ENCODE measurements at regions not wholly inside any gene's neighbourhood (a gene's known extent, or its start where the extent isn't known, plus 50 kb on each side); places are given as distances from the start of the nearest gene placed in this dataset.

DNA sequence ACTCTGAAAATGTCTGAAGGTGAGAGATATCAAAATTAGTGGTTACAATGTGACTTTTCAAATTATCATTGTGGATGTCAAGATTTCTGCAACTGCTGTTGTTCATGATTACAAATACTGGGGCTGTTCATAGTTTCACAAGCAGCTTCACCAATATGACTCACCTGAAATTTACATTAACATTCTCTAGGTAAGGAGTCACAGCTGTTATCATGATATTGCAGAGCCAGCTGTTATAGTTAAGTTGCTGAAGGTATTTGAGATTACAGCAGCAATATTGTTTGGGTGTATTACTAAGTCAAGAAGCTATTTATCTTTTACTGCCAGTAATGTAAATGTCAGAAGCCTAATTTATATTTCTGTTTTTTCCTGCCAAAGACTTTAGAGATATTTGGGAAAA is 140.0 kb downstream of the MC4R start:
- no peaks in the 10 kb centered on the region for H3K9me3 ChIP-seq
- H3K4me1 ChIP-seq (ENCODE audit: control insufficient read depth in 1 of 2, insufficient read depth in 1 of 2, low read depth in 1 of 2, low read length in 1 of 2) = no peaks in the 10 kb centered on the region
- H3K27ac ChIP-seq = no peak overlapping the region
- TF ChIP-seq, protein P1, sequence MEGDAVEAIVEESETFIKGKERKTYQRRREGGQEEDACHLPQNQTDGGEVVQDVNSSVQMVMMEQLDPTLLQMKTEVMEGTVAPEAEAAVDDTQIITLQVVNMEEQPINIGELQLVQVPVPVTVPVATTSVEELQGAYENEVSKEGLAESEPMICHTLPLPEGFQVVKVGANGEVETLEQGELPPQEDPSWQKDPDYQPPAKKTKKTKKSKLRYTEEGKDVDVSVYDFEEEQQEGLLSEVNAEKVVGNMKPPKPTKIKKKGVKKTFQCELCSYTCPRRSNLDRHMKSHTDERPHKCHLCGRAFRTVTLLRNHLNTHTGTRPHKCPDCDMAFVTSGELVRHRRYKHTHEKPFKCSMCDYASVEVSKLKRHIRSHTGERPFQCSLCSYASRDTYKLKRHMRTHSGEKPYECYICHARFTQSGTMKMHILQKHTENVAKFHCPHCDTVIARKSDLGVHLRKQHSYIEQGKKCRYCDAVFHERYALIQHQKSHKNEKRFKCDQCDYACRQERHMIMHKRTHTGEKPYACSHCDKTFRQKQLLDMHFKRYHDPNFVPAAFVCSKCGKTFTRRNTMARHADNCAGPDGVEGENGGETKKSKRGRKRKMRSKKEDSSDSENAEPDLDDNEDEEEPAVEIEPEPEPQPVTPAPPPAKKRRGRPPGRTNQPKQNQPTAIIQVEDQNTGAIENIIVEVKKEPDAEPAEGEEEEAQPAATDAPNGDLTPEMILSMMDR (IDR thresholded peaks at IDR 0.05) = no peak
- H3K4me3 ChIP-seq (ENCODE audit: low read depth in 1 of 2, low read length in 1 of 2) = no peak overlapping the region
- no peaks in the 10 kb centered on the region for H3K36me3 ChIP-seq
- no peaks in the 10 kb centered on the region for H3K27me3 ChIP-seq

DNA sequence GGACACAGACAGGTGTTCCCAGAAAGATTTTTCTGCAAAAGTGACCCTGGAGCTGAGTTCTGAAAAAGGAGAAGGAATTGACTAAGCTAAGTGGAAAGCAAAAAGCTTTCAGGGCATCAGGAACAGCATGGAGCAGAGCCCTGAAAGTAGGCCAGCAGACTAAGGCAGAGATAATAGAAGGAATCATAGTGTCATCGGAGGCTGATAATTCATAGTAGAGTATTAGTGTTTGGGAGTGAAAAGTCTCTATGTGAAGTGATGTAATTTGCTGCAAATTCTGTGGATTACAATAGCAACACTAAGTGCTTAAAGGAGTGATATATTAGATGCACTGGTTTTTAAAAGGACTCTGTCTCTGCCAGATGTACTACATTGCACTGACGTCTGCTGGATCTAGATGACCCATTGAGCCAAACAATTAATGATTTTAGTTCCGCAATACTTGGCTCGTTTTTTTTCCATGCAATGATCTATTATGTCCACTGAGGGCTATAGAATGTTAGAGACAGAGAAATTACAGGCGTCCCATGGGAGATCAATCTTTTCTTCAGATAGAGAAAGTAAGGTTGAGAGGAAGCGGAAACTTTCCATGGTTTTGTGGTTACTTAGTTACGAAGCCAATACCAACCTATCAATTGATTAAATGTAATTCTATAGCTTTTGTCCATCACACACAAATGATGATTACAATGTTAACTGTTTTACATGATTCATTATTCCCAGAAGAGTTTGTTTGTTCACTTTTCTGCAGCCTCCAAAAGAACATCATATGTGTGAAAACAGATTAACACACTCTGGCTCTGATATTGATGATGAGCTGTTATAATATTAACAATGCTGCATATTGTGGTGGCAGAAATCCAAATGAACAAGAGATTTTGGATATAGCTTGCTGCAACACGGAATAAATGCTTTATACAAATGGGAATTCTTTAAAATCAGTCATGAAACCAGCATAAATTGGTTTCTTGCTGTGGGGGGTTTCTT is 143.7 kb downstream of the MC4R start:
- H3K27ac ChIP-seq = no peak overlapping the region
- H3K9me3 ChIP-seq = no peaks in the 10 kb centered on the region
- H3K27me3 ChIP-seq = no peaks in the 10 kb centered on the region
- TF ChIP-seq, protein P1 (IDR thresholded peaks at IDR 0.05) = no peak
- no peak overlapping the region for H3K4me3 ChIP-seq (ENCODE audit: low read depth in 1 of 2, low read length in 1 of 2)
- no peaks in the 10 kb centered on the region for H3K36me3 ChIP-seq
- H3K4me1 ChIP-seq (ENCODE audit: control insufficient read depth in 1 of 2, insufficient read depth in 1 of 2, low read depth in 1 of 2, low read length in 1 of 2) = no peaks in the 10 kb centered on the region

DNA sequence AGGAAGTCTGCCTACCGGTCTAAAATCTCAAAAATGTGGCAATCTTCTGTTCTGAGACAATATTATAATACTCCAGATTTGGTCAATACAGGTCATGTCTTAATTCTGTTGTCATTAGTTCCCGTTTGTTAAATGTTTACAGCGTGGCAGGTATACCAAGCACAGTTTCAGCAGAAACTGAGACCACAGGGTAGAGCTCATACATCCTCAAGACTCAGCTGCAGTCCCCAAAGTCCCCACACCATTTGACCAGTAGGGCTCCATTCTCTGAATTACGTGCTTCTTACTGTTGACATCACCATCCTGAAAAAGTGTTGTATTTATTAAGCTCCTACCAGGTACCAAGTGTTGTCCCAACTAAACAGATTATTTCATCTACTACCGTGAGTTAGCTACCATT is 157.1 kb downstream of the MC4R start:
- H3K4me3 ChIP-seq (ENCODE audit: low read depth in 1 of 2, low read length in 1 of 2) = no peak overlapping the region
- H3K27ac ChIP-seq = no peak overlapping the region
- H3K9me3 ChIP-seq = no peaks in the 10 kb centered on the region
- H3K36me3 ChIP-seq = no peaks in the 10 kb centered on the region
- H3K27me3 ChIP-seq = no peaks in the 10 kb centered on the region
- TF ChIP-seq, protein P1 (IDR thresholded peaks at IDR 0.05) = no peak
- H3K4me1 ChIP-seq (ENCODE audit: control insufficient read depth in 1 of 2, insufficient read depth in 1 of 2, low read depth in 1 of 2, low read length in 1 of 2) = no peaks in the 10 kb centered on the region

DNA sequence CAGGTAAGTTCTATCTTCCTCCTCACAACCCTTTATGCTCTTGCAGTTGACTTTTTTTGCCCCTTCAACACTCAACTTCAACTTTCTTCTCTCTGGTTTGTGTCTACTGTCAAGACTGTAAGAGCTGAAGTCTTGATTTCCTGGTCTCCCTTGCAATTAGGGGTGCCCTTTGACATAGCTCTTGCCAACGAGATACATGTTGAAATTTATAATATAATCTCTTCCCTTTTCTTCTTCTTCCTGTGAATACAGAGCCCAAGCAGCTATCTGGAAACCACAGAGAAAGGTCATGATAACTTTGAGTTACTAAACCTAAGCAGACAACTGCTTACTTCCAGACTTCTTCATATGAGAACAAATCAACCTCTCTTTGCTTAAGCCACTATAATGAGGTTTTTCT is 163.5 kb downstream of the MC4R start:
- TF ChIP-seq, protein P1 (IDR thresholded peaks at IDR 0.05) = no peak
- Histone ChIP-seq H3K36me3 (no peaks in the 10 kb centered on the region), H3K4me3 (ENCODE audit: low read depth in 1 of 2, low read length in 1 of 2) (no peak overlapping the region), H3K4me1 (ENCODE audit: control insufficient read depth in 1 of 2, insufficient read depth in 1 of 2, low read depth in 1 of 2, low read length in 1 of 2) (no peaks in the 10 kb centered on the region), H3K9me3 (no peaks in the 10 kb centered on the region), H3K27ac (no peak overlapping the region), H3K27me3 (no peaks in the 10 kb centered on the region)

DNA sequence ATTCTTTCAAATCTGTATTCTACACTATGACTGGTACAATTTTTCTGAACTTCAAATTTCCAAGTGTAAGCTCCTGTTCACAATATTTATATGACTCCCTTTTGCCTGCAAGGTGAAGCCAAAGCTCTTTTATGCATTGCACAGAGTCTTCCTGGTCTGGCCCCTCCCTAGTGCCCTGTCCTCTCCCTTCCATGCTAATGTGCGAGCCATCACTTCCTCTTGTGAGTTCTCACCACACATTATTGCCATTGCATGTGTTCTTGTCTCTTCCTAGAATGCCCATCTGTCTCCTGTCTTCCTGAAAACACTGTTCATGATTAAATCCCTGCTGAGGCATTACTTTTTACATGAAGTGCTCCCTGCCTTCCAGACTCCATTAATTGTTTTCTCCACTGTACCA is 169.9 kb downstream of the MC4R start:
- Histone ChIP-seq H3K4me1 (ENCODE audit: control insufficient read depth in 1 of 2, insufficient read depth in 1 of 2, low read depth in 1 of 2, low read length in 1 of 2) (no peaks in the 10 kb centered on the region), H3K27me3 (no peaks in the 10 kb centered on the region), H3K27ac (no peak overlapping the region), H3K9me3 (no peaks in the 10 kb centered on the region), H3K4me3 (ENCODE audit: low read depth in 1 of 2, low read length in 1 of 2) (no peak overlapping the region), H3K36me3 (no peaks in the 10 kb centered on the region)
- TF ChIP-seq, protein P1 (IDR thresholded peaks at IDR 0.05) = no peak

Data from neutrophil (primary cell).